H1 (cell line): ENCODE measurements at regions not wholly inside any gene's neighbourhood (a gene's known extent, or its start where the extent isn't known, plus 50 kb on each side); places are given as distances from the start of the nearest gene placed in this dataset.

Experiments used
- CBX8 ChIP-seq: fragments of 300-800, 300-1000 bp; sonication (generic); IDR thresholded peaks from 2 replicates; pipeline ENCODE4 v1.7.1; 2016; ENCODE audit warnings: low read depth, low read length, borderline replicate concordance
- CEBPB ChIP-seq: IDR thresholded peaks from 2 replicates; pipeline ENCODE4 v1.6.1; 2012; ENCODE audit warnings: low read depth, low read length
- EP300 ChIP-seq, 2 experiments: IDR thresholded peaks; 1 replicate in 1 of 2; 2 replicates in 1 of 2; pipeline ENCODE4 v1.6.1; 2011 to 2012; ENCODE audit warnings: low read depth in 2 of 2, low read length in 2 of 2, mild to moderate bottlenecking in 2 of 2, borderline replicate concordance in 1 of 2, inconsistent platforms in 1 of 2, moderate library complexity in 1 of 2
- SIN3A ChIP-seq, 2 experiments: IDR thresholded peaks in 1 of 2; conservative IDR thresholded peaks in 1 of 2; 2 replicates each; pipeline ENCODE4 v1.6.1; 2011 to 2012; ENCODE audit warnings: low read length in 2 of 2, improper control_type of control experiment in 1 of 2, low read depth in 1 of 2, mild to moderate bottlenecking in 1 of 2
- SRF ChIP-seq: IDR thresholded peaks from 2 replicates; pipeline ENCODE4 v1.6.1; 2011; ENCODE audit warnings: mild to moderate bottlenecking, low read depth, low read length, moderate library complexity
- TF ChIP-seq, protein P1 (sequence below): IDR thresholded peaks from 2 replicates; pipeline ENCODE4 v1.6.1; 2011; ENCODE audit warnings: low read length, improper control_type of control experiment

DNA sequence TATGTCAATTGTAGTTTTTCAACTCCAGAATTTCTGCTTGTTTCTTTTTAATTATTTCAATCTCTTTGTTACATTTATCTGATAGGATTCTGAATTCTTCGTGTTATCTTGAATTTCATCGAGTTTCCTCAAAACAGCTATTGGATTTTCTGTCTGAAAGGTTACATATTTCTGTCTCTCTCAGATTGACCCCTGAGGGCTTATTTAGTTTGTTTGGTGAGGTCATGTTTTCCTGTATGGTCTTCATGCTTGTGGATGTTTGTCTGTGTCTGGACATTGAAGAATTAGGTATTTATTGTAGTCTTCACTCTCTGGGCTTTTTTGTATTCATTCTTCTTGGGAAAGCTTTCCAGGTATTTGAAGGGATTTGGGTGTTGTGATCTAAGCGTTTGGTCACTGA is 85.6 kb downstream of the SNAPC1 start (continued):
- TF ChIP-seq SRF: no peak
- no peak for TF ChIP-seq SIN3A (conservative IDR thresholded peaks at IDR 0.05 in 1 of 2, IDR thresholded peaks at IDR 0.05 in 1 of 2; ENCODE audit: low read depth in 1 of 2, low read length in 2 of 2)
- TF ChIP-seq, protein P1, sequence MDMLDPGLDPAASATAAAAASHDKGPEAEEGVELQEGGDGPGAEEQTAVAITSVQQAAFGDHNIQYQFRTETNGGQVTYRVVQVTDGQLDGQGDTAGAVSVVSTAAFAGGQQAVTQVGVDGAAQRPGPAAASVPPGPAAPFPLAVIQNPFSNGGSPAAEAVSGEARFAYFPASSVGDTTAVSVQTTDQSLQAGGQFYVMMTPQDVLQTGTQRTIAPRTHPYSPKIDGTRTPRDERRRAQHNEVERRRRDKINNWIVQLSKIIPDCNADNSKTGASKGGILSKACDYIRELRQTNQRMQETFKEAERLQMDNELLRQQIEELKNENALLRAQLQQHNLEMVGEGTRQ: no peak
- no peak for TF ChIP-seq EP300 (IDR thresholded peaks at IDR 0.05; ENCODE audit: borderline replicate concordance in 1 of 2, low read depth in 2 of 2, low read length in 2 of 2)
- no peak for TF ChIP-seq CBX8
- no peak for TF ChIP-seq CEBPB
